ENCODE measurements at regions not wholly inside any gene's neighbourhood (a gene's known extent, or its start where the extent isn't known, plus 50 kb on each side); places are given as distances from the start of the nearest gene placed in this dataset.

DNA sequence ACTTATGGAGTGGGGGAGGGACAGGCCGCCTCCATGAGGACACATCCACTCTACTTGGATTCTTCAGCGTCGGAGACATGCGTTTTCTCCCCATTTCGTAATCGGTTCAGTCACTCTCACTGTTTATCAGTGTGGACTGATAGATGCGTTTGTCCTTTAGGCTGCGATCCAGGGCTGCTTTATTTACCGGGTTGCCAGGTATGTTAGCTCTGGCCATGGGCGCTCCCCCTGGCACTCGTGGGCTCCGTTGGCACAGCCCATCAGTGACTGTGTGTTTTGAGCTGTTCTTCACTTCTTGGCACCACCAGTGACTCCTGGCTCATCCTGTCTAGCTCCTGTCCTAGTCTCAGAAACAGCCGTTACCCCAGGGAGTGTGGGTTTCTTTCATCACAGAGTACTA, 1203.3 kb downstream of the BRD1 start (continued):
- TF ChIP-seq HNRNPLL (IDR thresholded peaks at IDR 0.05; ENCODE audit: low read depth, low read length, poor library complexity, severe bottlenecking): no peak
- TF ChIP-seq NCOA5 (CRISPR knock-in tag; IDR thresholded peaks at IDR 0.05): no peak
- TF ChIP-seq ZSCAN30 (CRISPR knock-in tag; IDR thresholded peaks at IDR 0.05): no peak
- TF ChIP-seq NR2C2 (CRISPR knock-in tag; IDR thresholded peaks at IDR 0.05; ENCODE audit: borderline replicate concordance): no peak

DNA sequence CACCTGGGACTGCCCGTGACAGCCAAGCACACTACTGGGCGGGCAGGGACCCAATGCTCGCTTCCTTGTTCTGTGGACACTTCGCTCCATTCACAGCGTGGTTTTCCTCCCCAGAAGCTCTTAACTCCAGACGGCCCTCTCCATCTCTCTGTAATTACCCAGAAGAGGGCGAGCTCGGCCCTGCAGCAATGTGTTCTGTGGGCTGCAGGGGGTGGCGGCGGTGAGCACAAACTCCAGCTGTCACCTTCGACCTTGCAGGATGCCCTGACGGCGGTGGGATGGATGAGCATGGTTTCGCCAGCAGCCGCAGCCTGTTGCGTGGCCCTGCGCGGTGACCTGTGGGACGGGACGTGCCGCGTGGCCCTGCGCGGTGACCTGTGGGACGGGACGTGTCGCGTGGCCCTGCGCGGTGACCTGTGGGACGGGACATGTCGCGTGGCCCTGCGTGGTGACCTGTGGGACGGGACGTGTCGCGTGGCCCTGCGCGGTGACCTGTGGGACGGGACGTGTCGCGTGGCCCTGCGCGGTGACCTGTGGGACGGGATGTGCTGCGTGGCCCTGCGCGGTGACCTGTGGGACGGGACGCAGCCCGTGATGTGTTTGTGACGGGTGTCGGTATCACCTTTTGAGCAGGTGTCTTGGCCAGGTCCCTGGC, 1204.7 kb downstream of the BRD1 start:
- in situ Hi-C loops (cut with HindIII; ENCODE audit: extremely low pct_ligation_motif_present, low pct_unique_long_range_greater_than_20kb): no loop called here
- Histone ChIP-seq H3K4me2 (ENCODE audit: low read depth, low read length) (no peak overlapping the region), H2AFZ (ENCODE audit: low read length) (no peak overlapping the region), H3K36me3 (replicated peaks in 1 of 2; ENCODE audit: control insufficient read depth in 1 of 2, insufficient read depth in 2 of 2, low read length in 2 of 2) (no peaks in the 10 kb centered on the region), H3K79me2 (ENCODE audit: insufficient read depth, low read length) (no peaks in the 10 kb centered on the region), H3K9ac (ENCODE audit: insufficient read depth, low read depth, low read length) (no peak overlapping the region), H3K27ac (ENCODE audit: extremely low read length, insufficient read depth, low read length) (no peak overlapping the region), H3K4me1 (ENCODE audit: insufficient read depth, low read length) (no peaks in the 10 kb centered on the region), H3K27me3 (ENCODE audit: control insufficient read depth in 1 of 2, insufficient read depth in 2 of 2, low read length in 2 of 2) (no peaks in the 10 kb centered on the region; a peak in 1 of 5 replicates), H4K20me1 (ENCODE audit: insufficient read depth, low read length) (peaks cover 2% of the 10 kb centered on the region; the same call in 1 of the 2 replicates), H3K4me3 (replicated peaks in 1 of 3; ENCODE audit: insufficient read depth in 1 of 3, low read depth in 2 of 3, low read length in 3 of 3) (no peak overlapping the region), H3K9me3 (ENCODE audit: low read length) (no peaks in the 10 kb centered on the region)
- FAIRE-seq: no peak
- no peak for DNase-seq (ENCODE audit: low spot score)
- BruUV-seq (replicated peaks): no TSS peak
- POLR2A ChIA-PET: no interaction called here
- no peak for TF ChIP-seq ZNF557 (CRISPR knock-in tag; IDR thresholded peaks at IDR 0.05)
- no peak for TF ChIP-seq ONECUT2 (CRISPR knock-in tag; IDR thresholded peaks at IDR 0.05)
- TF ChIP-seq, protein P1, sequence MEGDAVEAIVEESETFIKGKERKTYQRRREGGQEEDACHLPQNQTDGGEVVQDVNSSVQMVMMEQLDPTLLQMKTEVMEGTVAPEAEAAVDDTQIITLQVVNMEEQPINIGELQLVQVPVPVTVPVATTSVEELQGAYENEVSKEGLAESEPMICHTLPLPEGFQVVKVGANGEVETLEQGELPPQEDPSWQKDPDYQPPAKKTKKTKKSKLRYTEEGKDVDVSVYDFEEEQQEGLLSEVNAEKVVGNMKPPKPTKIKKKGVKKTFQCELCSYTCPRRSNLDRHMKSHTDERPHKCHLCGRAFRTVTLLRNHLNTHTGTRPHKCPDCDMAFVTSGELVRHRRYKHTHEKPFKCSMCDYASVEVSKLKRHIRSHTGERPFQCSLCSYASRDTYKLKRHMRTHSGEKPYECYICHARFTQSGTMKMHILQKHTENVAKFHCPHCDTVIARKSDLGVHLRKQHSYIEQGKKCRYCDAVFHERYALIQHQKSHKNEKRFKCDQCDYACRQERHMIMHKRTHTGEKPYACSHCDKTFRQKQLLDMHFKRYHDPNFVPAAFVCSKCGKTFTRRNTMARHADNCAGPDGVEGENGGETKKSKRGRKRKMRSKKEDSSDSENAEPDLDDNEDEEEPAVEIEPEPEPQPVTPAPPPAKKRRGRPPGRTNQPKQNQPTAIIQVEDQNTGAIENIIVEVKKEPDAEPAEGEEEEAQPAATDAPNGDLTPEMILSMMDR (CRISPR knock-in tag; IDR thresholded peaks at IDR 0.05): peak; percentile 22; the same call in 1 of the 2 replicates
- no peak for TF ChIP-seq RXRA (CRISPR knock-in tag; IDR thresholded peaks at IDR 0.05)
- TF ChIP-seq, protein P2, sequence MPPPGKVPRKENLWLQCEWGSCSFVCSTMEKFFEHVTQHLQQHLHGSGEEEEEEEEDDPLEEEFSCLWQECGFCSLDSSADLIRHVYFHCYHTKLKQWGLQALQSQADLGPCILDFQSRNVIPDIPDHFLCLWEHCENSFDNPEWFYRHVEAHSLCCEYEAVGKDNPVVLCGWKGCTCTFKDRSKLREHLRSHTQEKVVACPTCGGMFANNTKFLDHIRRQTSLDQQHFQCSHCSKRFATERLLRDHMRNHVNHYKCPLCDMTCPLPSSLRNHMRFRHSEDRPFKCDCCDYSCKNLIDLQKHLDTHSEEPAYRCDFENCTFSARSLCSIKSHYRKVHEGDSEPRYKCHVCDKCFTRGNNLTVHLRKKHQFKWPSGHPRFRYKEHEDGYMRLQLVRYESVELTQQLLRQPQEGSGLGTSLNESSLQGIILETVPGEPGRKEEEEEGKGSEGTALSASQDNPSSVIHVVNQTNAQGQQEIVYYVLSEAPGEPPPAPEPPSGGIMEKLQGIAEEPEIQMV (CRISPR knock-in tag; IDR thresholded peaks at IDR 0.05; ENCODE audit: low read depth): no peak
- TF ChIP-seq PPARG (CRISPR knock-in tag; conservative IDR thresholded peaks at IDR 0.05): no peak
- TF ChIP-seq ZNF207 (IDR thresholded peaks at IDR 0.05; ENCODE audit: borderline replicate concordance): no peak
- 79% methylated on average over 34 of the region's 55 CpGs for WGBS (ENCODE audit: low lambda C conversion rate)
- ATAC-seq: peak; percentile 49; the same call in 2 of the 3 replicates
- CTCF ChIA-PET (ENCODE audit: low intra/inter-chr PET ratio, low total read pairs): no interaction called here
- intact Hi-C loops (cut with micrococcal nuclease; ENCODE audit: unreplicated experiment): no loop called here

All from HepG2 (cell line).